SU-DHL-6 (cell line): ENCODE measurements at regions not wholly inside any gene's neighbourhood (a gene's known extent, or its start where the extent isn't known, plus 50 kb on each side); places are given as distances from the start of the nearest gene placed in this dataset.

Experiments
- EZH2phosphoT487 ChIP-seq: fragments of 200-600 bp; sonication (generic), shearing (Covaris generic); conservative IDR thresholded peaks from 2 replicates; pipeline ENCODE4 v1.6.1; 2018; ENCODE audit warnings: mild to moderate bottlenecking, antibody characterized with exemption, low read length, moderate library complexity, mixed read lengths
- TF ChIP-seq, protein P1 (sequence below): fragments of 200-600 bp; sonication (generic); IDR thresholded peaks from one replicate; pipeline ENCODE4 v1.5.1; 2017; ENCODE audit warnings: antibody characterized with exemption, mild to moderate bottlenecking, low read length, moderate library complexity; ENCODE audit not compliant: insufficient read depth, poor library complexity, severe bottlenecking

- TF ChIP-seq, protein P1, sequence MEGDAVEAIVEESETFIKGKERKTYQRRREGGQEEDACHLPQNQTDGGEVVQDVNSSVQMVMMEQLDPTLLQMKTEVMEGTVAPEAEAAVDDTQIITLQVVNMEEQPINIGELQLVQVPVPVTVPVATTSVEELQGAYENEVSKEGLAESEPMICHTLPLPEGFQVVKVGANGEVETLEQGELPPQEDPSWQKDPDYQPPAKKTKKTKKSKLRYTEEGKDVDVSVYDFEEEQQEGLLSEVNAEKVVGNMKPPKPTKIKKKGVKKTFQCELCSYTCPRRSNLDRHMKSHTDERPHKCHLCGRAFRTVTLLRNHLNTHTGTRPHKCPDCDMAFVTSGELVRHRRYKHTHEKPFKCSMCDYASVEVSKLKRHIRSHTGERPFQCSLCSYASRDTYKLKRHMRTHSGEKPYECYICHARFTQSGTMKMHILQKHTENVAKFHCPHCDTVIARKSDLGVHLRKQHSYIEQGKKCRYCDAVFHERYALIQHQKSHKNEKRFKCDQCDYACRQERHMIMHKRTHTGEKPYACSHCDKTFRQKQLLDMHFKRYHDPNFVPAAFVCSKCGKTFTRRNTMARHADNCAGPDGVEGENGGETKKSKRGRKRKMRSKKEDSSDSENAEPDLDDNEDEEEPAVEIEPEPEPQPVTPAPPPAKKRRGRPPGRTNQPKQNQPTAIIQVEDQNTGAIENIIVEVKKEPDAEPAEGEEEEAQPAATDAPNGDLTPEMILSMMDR = no peak
- TF ChIP-seq EZH2phosphoT487 = no peak
Measured at GRCh38 chr19:31613683-31614219, 264.5 kb upstream of the TSHZ3 start.
